A673 (cell line): ENCODE measurements at regions not wholly inside any gene's neighbourhood (a gene's known extent, or its start where the extent isn't known, plus 50 kb on each side); places are given as distances from the start of the nearest gene placed in this dataset.

Experiments
- BruUV-seq: library from RNA; stranded (reverse); fragments of 400-500 nt; replicated peaks from 2 replicates; lab custom pipeline; 2021; lab: Mats Ljungman, UMichigan
- CTCF ChIA-PET: fragments of 300-600 bp; sonication (Branson Sonifier 250); formaldehyde crosslinking; loops from one replicate; lab custom pipeline; 2022; ENCODE audit warnings: antibody characterized with exemption; lab: Charles Lee
- POLR2A ChIA-PET: fragments of 300-600 bp; sonication (Branson Sonifier 250); formaldehyde crosslinking; loops from one replicate; lab custom pipeline; 2022; ENCODE audit warnings: antibody characterized with exemption; ENCODE audit not compliant: low non-redundant PET; lab: Charles Lee
- DNase-seq: peaks from one replicate; pipeline ENCODE4 v3.0.0-alpha.2; 2015; ENCODE audit warnings: low spot score
- H3K27ac ChIP-seq: fragments of 200-600 bp; sonication (generic); 2 replicates; pipeline ENCODE4 v1.5.1; 2016; ENCODE audit warnings: mixed run types, low read depth, mild to moderate bottlenecking, mixed read lengths, antibody characterized with exemption, low read length; ENCODE audit not compliant: poor library complexity, severe bottlenecking
- H3K27me3 ChIP-seq: fragments of 200-600 bp; sonication (generic); replicated peaks from 2 replicates; pipeline ENCODE4 v1.6.1; 2017; ENCODE audit warnings: mixed run types, low read depth, mild to moderate bottlenecking, mixed read lengths, antibody characterized with exemption, low read length; ENCODE audit not compliant: insufficient read depth, poor library complexity
- H3K36me3 ChIP-seq: fragments of 200-600 bp; sonication (generic); 2 replicates; pipeline ENCODE4 v1.6.1; 2016; ENCODE audit warnings: mixed run types, mild to moderate bottlenecking, mixed read lengths, antibody characterized with exemption, low read length; ENCODE audit not compliant: insufficient read depth, poor library complexity, severe bottlenecking
- H3K4me1 ChIP-seq: fragments of 200-600 bp; sonication (generic); 2 replicates; pipeline ENCODE4 v1.6.1; 2017; ENCODE audit warnings: mixed run types, mild to moderate bottlenecking, mixed read lengths, antibody characterized with exemption, low read length; ENCODE audit not compliant: insufficient read depth, poor library complexity, severe bottlenecking
- H3K4me3 ChIP-seq: fragments of 200-600 bp; sonication (generic); 2 replicates; pipeline ENCODE4 v1.5.1; 2016; ENCODE audit warnings: low read depth, mixed run types, mild to moderate bottlenecking, mixed read lengths, low read length; ENCODE audit not compliant: poor library complexity, severe bottlenecking
- H3K9me3 ChIP-seq: fragments of 200-600 bp; sonication (generic); 2 replicates; pipeline ENCODE4 v1.6.1; 2016; ENCODE audit warnings: mixed run types, low read depth, mild to moderate bottlenecking, mixed read lengths, antibody characterized with exemption, low read length; ENCODE audit not compliant: poor library complexity, severe bottlenecking
- CTCF ChIP-seq: fragments of 300-800, 200-600 bp; sonication (generic); conservative IDR thresholded peaks from 2 replicates; pipeline ENCODE4 v1.5.1; 2017; ENCODE audit warnings: low read depth, mild to moderate bottlenecking, antibody characterized with exemption, low read length, moderate library complexity, mixed read lengths
- EZH2 ChIP-seq: fragments of 200-600 bp; sonication (generic); IDR thresholded peaks from 2 replicates; pipeline ENCODE4 v1.6.1; 2017; ENCODE audit warnings: borderline replicate concordance, low read depth, mild to moderate bottlenecking, mixed read lengths, antibody characterized with exemption, low read length; ENCODE audit not compliant: poor library complexity, severe bottlenecking
- intact Hi-C: fragments of 100-400 bp; cut with micrococcal nuclease; formaldehyde crosslinking; loops from one replicate; pipeline ENCODE4 v1.10.0; 2022; ENCODE audit not compliant: unreplicated experiment

DNA sequence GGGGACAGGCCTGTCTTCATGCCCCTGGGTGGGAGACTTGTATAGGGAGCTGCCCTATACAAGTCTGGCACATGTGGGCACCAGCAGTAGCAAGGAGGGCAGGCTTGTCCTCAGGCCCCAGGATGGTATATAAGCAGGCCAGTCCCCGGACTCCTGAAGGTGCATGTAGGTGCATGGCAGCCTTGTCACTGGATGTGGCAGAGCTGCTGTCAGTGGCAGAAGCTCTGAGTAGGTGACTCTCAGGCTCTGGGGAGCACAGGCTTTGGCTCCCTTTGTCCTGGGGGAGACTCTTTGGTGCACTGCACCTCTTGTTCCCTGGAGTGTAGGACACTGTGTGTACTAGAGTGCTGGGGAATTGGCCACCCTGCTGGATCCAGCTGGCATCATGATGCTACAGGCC is 376.7 kb upstream of the DIPK2B start:
- CTCF ChIA-PET = no interaction called here
- no peak overlapping the region for H3K4me3 ChIP-seq
- no TSS peak for BruUV-seq
- POLR2A ChIA-PET = no interaction called here
- intact Hi-C loops = loop anchor here (10.0 kb wide), 1 partner anchor 57 kb away; no protein-coding TSS in a partner anchor
- H3K4me1 ChIP-seq = no peaks in the 10 kb centered on the region
- peaks cover 9% of the 10 kb centered on the region for H3K9me3 ChIP-seq
- H3K27ac ChIP-seq = no peak overlapping the region
- H3K27me3 ChIP-seq = no peaks in the 10 kb centered on the region
- TF ChIP-seq EZH2 = no peak
- no peak for TF ChIP-seq CTCF
- no peak for DNase-seq
- H3K36me3 ChIP-seq = no peaks in the 10 kb centered on the region

GRCh38 chrX:45571453-45571852 is 370.8 kb upstream of the DIPK2B start:
- Histone ChIP-seq H3K4me1 (no peaks in the 10 kb centered on the region), H3K36me3 (no peaks in the 10 kb centered on the region), H3K27ac (no peak overlapping the region), H3K4me3 (no peak overlapping the region), H3K9me3 (no peaks in the 10 kb centered on the region), H3K27me3 (no peaks in the 10 kb centered on the region)
- BruUV-seq = no TSS peak
- no peak for DNase-seq
- intact Hi-C loops = loop anchor here (10.0 kb wide), 1 partner anchor 63 kb away; no protein-coding TSS in a partner anchor
- TF ChIP-seq CTCF (no peak), EZH2 (no peak)
- ChIA-PET CTCF (no interaction called here), POLR2A (no interaction called here)

DNA sequence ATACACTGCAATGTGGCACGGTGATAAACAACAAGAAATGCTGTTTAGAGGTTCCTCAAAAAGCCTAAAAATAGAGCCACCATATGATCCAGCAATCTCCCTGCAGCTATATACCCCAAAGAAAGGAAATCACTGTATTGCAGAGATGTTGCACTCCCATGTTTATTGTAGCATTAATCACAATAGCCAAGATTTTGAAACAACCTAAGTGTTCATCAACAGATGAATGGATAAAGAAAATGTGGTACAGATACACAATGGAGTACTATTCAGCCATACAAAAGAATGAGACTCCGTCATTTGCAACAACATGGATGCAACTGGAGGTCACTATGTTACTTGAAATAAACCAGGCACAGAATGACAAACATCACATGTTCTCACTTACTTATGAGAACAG is 365.8 kb upstream of the DIPK2B start:
- CTCF ChIA-PET = no interaction called here
- H3K27me3 ChIP-seq = no peaks in the 10 kb centered on the region
- DNase-seq = no peak
- no peaks in the 10 kb centered on the region for H3K4me1 ChIP-seq
- POLR2A ChIA-PET = no interaction called here
- H3K27ac ChIP-seq = no peak overlapping the region
- H3K36me3 ChIP-seq = no peaks in the 10 kb centered on the region
- no peak overlapping the region for H3K4me3 ChIP-seq
- TF ChIP-seq EZH2 (no peak), CTCF (no peak)
- H3K9me3 ChIP-seq = no peaks in the 10 kb centered on the region
- no TSS peak for BruUV-seq
- intact Hi-C loops = no loop called here
